ENCODE measurements at regions not wholly inside any gene's neighbourhood (a gene's known extent, or its start where the extent isn't known, plus 50 kb on each side); places are given as distances from the start of the nearest gene placed in this dataset.

DNA sequence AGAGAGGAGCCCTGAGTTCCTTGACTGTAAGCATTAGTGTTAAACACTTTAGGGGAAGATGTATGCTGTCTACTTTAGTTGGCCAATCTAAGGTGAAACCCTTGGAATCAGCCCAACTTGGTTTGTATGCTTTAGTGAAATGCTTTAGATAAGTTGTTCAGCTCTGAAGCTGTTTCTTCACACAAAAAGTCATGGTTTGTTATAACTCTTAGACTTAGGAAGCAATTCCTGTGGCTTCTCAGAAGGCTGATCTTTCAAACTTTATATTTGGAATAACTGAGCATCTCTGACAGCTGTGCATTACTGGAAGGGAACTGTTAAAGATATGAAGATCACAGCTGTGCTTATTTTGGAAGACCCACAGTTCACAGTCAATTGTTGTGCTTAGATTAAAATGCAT, 714.1 kb downstream of the FAT4 start:
- H3K4me1 Mint-ChIP-seq = no peaks in the 10 kb centered on the region
- ATAC-seq (replicated peaks) = no peak
- H3K9me3 Mint-ChIP-seq = peaks cover 7% of the 10 kb centered on the region
- H3K27ac Mint-ChIP-seq = no peak overlapping the region
- H3K36me3 Mint-ChIP-seq (ENCODE audit: low read depth) = no peaks in the 10 kb centered on the region
- no peaks in the 10 kb centered on the region for H3K27me3 Mint-ChIP-seq
- no peak overlapping the region for H3K4me3 Mint-ChIP-seq

DNA sequence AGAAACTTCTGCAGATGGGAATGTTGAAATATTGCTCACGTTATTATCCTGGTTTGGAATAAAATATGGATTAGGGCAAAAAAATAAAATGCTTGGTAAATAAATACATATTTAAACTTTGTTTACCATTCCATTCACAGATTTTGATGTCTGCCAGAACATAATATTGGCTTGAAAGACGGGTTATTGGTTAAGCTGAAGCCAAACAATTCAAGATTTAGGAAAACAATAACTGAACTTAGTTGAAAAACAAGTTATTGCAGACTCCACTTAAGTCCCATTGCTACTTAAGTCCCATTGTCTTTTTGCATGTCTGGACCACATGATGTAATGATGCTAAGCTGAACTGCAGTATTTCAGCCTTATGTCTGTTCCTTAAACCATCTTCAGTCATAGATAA, 722.5 kb downstream of the FAT4 start:
- Mint-ChIP-seq H3K4me1 (no peaks in the 10 kb centered on the region), H3K9me3 (peaks cover 6% of the 10 kb centered on the region), H3K4me3 (no peak overlapping the region), H3K27ac (no peak overlapping the region), H3K36me3 (ENCODE audit: low read depth) (no peaks in the 10 kb centered on the region), H3K27me3 (no peaks in the 10 kb centered on the region)
- ATAC-seq (replicated peaks) = no peak

DNA sequence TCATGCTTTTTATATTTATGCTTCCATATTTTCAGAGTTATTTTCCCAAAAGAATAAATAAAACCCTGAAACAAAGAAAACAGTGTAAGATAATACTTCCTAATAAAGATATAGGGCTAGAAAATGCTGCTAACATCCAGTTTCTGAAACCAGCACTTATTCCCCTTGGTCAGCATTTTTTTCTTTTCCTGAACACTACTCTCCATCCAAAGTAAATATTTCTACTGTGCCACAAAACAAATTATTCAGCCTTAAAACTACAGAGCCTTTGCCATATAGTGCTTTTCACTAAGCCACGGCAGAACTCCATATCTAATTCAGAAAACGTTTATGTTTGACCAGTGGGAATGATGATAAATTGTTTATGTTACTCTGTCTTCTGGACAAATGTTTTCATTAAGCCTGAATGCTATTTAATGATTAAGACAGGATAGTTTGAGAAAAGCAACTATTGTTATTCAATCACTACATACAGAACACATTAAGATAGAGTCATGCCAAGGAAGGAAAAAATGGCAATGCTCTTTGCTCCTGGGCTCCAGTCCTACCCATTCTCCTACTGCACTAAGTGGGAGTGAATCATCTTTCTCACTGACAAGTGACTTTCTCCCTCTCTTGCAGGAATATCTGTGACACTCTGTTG, 723.9 kb downstream of the FAT4 start:
- H3K27me3 Mint-ChIP-seq = no peaks in the 10 kb centered on the region
- no peak overlapping the region for H3K4me3 Mint-ChIP-seq
- H3K36me3 Mint-ChIP-seq (ENCODE audit: low read depth) = no peaks in the 10 kb centered on the region
- no peak for ATAC-seq (replicated peaks)
- no peak overlapping the region for H3K27ac Mint-ChIP-seq
- H3K9me3 Mint-ChIP-seq = peaks cover 5% of the 10 kb centered on the region
- H3K4me1 Mint-ChIP-seq = no peaks in the 10 kb centered on the region

GRCh38 chr4:126046081-126046614, 731.4 kb downstream of the FAT4 start:
- no peaks in the 10 kb centered on the region for H3K27me3 Mint-ChIP-seq
- H3K36me3 Mint-ChIP-seq (ENCODE audit: low read depth) = no peaks in the 10 kb centered on the region
- peaks cover 5% of the 10 kb centered on the region for H3K9me3 Mint-ChIP-seq
- H3K4me3 Mint-ChIP-seq = no peak overlapping the region
- H3K4me1 Mint-ChIP-seq = no peaks in the 10 kb centered on the region
- ATAC-seq (replicated peaks) = no peak
- H3K27ac Mint-ChIP-seq = no peak overlapping the region

DNA sequence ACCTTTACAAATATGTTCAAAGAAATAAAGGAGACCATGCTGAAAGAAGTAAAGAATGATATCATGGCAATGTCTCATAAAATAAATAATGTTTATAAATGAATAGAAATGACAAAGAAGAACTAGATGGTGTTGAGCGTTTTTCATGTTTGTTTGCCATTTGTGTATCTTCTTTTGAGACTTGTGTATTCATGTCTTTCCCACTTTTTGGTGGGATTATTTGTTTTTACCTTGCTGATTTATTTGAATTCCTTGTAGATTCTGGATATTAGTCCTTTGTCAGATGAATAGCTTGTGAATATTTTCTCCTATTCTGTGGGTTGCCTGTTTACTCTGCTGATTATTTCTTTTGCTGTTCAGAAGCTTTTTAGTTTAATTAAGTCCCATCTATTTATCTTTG, 732.4 kb downstream of the FAT4 start:
- Mint-ChIP-seq H3K27me3 (no peaks in the 10 kb centered on the region), H3K4me1 (no peaks in the 10 kb centered on the region), H3K36me3 (ENCODE audit: low read depth) (no peaks in the 10 kb centered on the region), H3K27ac (no peak overlapping the region), H3K4me3 (no peak overlapping the region), H3K9me3 (peaks cover 4% of the 10 kb centered on the region)
- no peak for ATAC-seq (replicated peaks)

DNA sequence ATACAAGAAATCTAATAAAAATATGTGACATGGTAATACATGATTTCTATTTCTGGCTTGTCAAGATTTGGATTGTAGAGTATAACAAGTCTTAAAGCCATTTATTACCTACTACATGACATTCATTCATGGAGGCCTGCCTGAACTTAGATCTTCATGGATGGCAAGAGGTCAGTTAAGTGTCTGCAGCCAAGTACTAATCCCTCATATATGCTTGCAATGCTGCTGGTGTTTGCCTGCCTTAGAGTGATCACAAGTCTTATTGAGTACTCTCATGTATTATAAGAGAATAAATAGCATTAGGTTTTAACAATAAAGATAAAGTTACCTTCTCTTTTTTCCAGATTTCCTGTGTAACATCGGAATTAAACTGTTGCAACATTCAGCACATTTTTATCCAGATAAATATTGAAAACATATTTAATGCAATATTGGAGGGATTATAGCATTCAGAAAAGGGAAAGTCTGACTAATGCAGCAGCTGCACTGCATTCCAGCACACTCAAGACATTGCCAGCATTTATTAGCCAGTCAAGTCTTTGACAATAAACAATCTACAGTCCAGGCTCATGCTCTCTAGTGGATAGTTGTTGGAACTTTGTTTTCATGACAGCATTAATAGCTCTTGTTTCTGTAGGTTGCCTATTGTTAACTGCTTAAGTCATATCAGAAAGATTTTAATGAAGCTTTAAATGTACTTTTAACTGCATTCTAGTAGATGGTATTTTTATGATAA, 737.1 kb downstream of the FAT4 start:
- no peaks in the 10 kb centered on the region for H3K36me3 Mint-ChIP-seq (ENCODE audit: low read depth)
- no peaks in the 10 kb centered on the region for H3K9me3 Mint-ChIP-seq
- no peaks in the 10 kb centered on the region for H3K4me1 Mint-ChIP-seq
- H3K27ac Mint-ChIP-seq = no peak overlapping the region
- no peak for ATAC-seq (replicated peaks)
- no peaks in the 10 kb centered on the region for H3K27me3 Mint-ChIP-seq
- H3K4me3 Mint-ChIP-seq = no peak overlapping the region

GRCh38 chr4:126056116-126056650, 741.4 kb downstream of the FAT4 start:
- Mint-ChIP-seq H3K36me3 (ENCODE audit: low read depth) (no peaks in the 10 kb centered on the region), H3K9me3 (peaks cover 3% of the 10 kb centered on the region), H3K4me3 (no peak overlapping the region), H3K27me3 (no peaks in the 10 kb centered on the region), H3K4me1 (no peaks in the 10 kb centered on the region), H3K27ac (no peak overlapping the region)
- no peak for ATAC-seq (replicated peaks)

DNA sequence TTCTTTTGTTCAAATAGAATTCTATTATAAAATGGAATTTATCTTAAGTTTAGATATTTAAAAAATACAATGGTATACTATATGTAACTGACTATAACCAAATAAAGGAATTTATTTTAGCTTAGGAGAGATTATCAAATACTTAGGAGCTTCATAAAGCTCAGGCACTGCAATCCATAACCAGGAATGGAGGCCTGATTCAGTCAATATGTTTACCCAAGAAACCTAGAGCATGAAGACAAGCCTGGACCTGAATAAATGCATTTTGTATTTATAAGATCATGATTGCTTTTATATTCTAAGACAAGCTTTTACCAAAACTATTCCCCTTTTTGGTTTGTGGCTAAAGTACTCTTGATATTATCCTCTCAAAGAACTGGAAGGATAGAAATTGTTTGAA, 742.6 kb downstream of the FAT4 start:
- Mint-ChIP-seq H3K27ac (no peak overlapping the region), H3K4me3 (no peak overlapping the region), H3K9me3 (peaks cover 3% of the 10 kb centered on the region), H3K4me1 (no peaks in the 10 kb centered on the region), H3K27me3 (no peaks in the 10 kb centered on the region), H3K36me3 (ENCODE audit: low read depth) (no peaks in the 10 kb centered on the region)
- no peak for ATAC-seq (replicated peaks)

- H3K9me3 Mint-ChIP-seq = peaks cover 3% of the 10 kb centered on the region
- no peak overlapping the region for H3K4me3 Mint-ChIP-seq
- no peak for ATAC-seq (replicated peaks)
- H3K27me3 Mint-ChIP-seq = no peaks in the 10 kb centered on the region
- H3K36me3 Mint-ChIP-seq (ENCODE audit: low read depth) = no peaks in the 10 kb centered on the region
- no peak overlapping the region for H3K27ac Mint-ChIP-seq
- no peaks in the 10 kb centered on the region for H3K4me1 Mint-ChIP-seq
Observed at GRCh38 chr4:126058596-126058995, 743.8 kb downstream of the FAT4 start.

DNA sequence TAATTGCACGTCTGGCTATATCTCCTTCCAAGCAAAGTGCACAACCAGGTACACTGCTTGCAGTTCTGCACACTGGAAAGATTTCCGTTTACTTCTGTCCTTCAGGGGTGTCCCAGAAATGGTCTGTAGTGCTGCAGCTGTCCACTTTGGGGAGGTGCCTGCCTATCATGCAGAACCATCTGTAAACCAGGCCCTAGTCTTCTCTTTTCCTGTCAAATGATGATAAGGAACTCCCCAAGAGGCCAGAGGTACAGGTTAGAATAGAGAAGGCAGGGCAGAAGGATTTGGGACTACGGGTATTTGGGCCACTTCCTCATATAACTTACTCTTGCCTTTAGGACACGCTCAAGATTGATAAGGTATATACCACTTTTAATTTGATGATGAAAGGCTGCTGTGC, 746.9 kb downstream of the FAT4 start:
- ATAC-seq (replicated peaks) = no peak
- Mint-ChIP-seq H3K36me3 (ENCODE audit: low read depth) (no peaks in the 10 kb centered on the region), H3K4me1 (no peaks in the 10 kb centered on the region), H3K4me3 (no peak overlapping the region), H3K9me3 (peaks cover 7% of the 10 kb centered on the region), H3K27ac (no peak overlapping the region), H3K27me3 (no peaks in the 10 kb centered on the region)

DNA sequence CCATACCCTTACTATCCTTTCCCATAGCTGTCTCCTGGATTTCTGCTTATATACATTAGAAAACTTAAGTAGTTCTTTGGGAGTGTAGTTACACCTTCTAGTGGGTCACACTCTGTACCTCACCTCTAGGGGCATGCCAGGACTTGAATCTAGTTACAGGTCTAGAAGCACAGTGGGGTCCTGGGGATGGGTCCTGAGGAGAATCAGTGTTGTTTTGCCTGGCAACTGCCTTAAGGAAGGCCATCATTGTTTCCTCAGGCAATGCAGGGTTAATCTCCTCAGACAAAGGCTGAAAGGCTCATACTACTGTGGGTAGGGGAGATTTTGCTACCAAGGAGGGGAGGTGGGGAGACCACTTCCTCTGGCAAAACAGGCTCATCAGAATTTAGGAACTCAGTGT, 750.3 kb downstream of the FAT4 start:
- no peaks in the 10 kb centered on the region for H3K36me3 Mint-ChIP-seq (ENCODE audit: low read depth)
- peaks cover 7% of the 10 kb centered on the region for H3K9me3 Mint-ChIP-seq
- no peaks in the 10 kb centered on the region for H3K4me1 Mint-ChIP-seq
- no peak overlapping the region for H3K4me3 Mint-ChIP-seq
- H3K27me3 Mint-ChIP-seq = no peaks in the 10 kb centered on the region
- H3K27ac Mint-ChIP-seq = no peak overlapping the region
- ATAC-seq (replicated peaks) = no peak

GRCh38 chr4:126071346-126072333, 756.9 kb downstream of the FAT4 start:
- ATAC-seq (replicated peaks) = no peak
- Mint-ChIP-seq H3K9me3 (peaks cover 3% of the 10 kb centered on the region), H3K4me3 (no peak overlapping the region), H3K4me1 (no peaks in the 10 kb centered on the region), H3K27me3 (no peaks in the 10 kb centered on the region), H3K27ac (no peak overlapping the region), H3K36me3 (ENCODE audit: low read depth) (no peaks in the 10 kb centered on the region)

GRCh38 chr4:126081336-126081735, 766.6 kb downstream of the FAT4 start:
- no peak for ATAC-seq (replicated peaks)
- Mint-ChIP-seq H3K4me3 (no peak overlapping the region), H3K36me3 (ENCODE audit: low read depth) (no peaks in the 10 kb centered on the region), H3K9me3 (peaks cover 8% of the 10 kb centered on the region), H3K4me1 (no peaks in the 10 kb centered on the region), H3K27me3 (no peaks in the 10 kb centered on the region), H3K27ac (no peak overlapping the region)

DNA sequence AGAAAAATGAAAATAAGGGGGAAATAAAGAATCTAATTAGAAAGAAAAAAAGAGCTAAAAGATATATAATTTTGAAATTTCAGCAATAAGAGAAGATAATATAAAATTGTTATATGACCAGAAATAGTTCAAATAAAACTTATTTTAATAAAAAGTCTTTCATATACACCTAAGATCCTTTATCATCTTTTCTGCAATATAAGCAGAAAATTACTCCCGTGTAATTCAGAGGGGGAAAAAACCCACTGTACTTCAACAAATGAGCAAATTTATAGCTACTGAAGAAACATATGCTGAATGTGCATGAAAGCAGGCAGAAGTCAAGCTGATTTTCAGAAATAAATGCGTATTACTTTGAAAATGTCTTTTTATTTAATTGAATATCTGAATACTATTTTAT, 771.3 kb downstream of the FAT4 start:
- peaks cover 10% of the 10 kb centered on the region for H3K9me3 Mint-ChIP-seq
- no peak overlapping the region for H3K4me3 Mint-ChIP-seq
- no peaks in the 10 kb centered on the region for H3K27me3 Mint-ChIP-seq
- ATAC-seq (replicated peaks) = no peak
- H3K36me3 Mint-ChIP-seq (ENCODE audit: low read depth) = no peaks in the 10 kb centered on the region
- H3K27ac Mint-ChIP-seq = no peak overlapping the region
- H3K4me1 Mint-ChIP-seq = no peaks in the 10 kb centered on the region
